ENCODE measurements at regions not wholly inside any gene's neighbourhood (a gene's known extent, or its start where the extent isn't known, plus 50 kb on each side); places are given as distances from the start of the nearest gene placed in this dataset. TPM values are rescaled to one million over a fixed set of nuclear protein-coding genes. Genes with fewer than 3 reads are reported as not detected.

Small RNAs in the stretch of these regions (small RNA-seq; reads per million reads assigned to genes)
- gene AC104073.1 (ENCODE audit: insufficient read depth) (not detected), gene SNORA15B-1 (ENCODE audit: insufficient read depth) (not detected), gene SNORA22C (ENCODE audit: insufficient read depth) (not detected)
